ENCODE measurements at regions not wholly inside any gene's neighbourhood (a gene's known extent, or its start where the extent isn't known, plus 50 kb on each side); places are given as distances from the start of the nearest gene placed in this dataset.

DNA sequence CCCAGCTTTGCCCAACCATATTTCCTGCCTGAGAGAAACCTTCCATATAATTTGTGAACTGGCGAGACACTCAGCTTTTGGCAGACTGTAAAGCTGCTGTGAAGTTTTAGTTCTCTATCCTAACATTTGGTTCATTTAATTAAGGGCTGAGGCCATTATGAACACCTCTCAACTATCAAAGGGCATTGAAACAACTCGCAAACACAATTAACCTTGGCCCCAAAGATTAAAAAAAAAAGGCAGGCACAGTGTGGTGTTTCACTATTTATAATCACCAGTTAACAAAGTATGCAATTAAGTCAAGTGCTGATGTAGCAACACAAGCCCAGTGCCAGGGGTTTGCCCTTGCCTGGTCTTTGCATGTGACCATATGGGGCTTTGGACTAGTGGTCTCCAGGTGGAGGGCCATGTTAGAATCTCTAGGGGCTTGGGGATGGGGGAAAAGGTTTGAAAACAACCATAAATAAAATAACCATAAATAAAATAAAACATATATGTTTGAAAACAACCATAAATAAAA, 297.6 kb upstream of the SKOR2 start:
- H3K9me3 ChIP-seq (ENCODE audit: control insufficient read depth, insufficient read depth, low read length): peaks cover 2% of the 10 kb centered on the region; the same call in 1 of the 2 replicates
- no TSS peak for BruUV-seq (replicated peaks)
- TF ChIP-seq RFX5 (IDR thresholded peaks at IDR 0.05; ENCODE audit: low read depth, low read length) (no peak), FOS (IDR thresholded peaks at IDR 0.05; ENCODE audit: low read depth, low read length) (no peak), RAD21 (IDR thresholded peaks at IDR 0.05; ENCODE audit: low read length) (no peak)

More for the DNA sequence above, 297.6 kb upstream of the SKOR2 start:
- Histone ChIP-seq H2AK9ac (replicated peaks; ENCODE audit: low read depth, low read length, poor library complexity) (no peak overlapping the region), H4K8ac (ENCODE audit: low read depth in 2 of 2, low read length in 2 of 2) (no peak overlapping the region), H3K4me2 (ENCODE audit: low read depth, low read length) (no peak overlapping the region), H3K27ac (ENCODE audit: insufficient read depth, low read length) (no peak overlapping the region), H3K4me3 (ENCODE audit: insufficient read depth, low read depth, low read length) (no peak overlapping the region), H4K20me1 (ENCODE audit: insufficient read depth, low read length) (no peaks in the 10 kb centered on the region), H3K4ac (ENCODE audit: low read depth, low read length) (no peak overlapping the region), H4K91ac (ENCODE audit: insufficient read depth, low read depth, low read length) (no peak overlapping the region), H3K9me1 (ENCODE audit: insufficient read depth, low read length) (no peaks in the 10 kb centered on the region), H2BK5ac (ENCODE audit: low read depth, low read length, poor library complexity, severe bottlenecking) (no peak overlapping the region), H2BK20ac (ENCODE audit: low read depth, low read length) (no peak overlapping the region), H4K5ac (ENCODE audit: low read depth, low read length) (no peak overlapping the region), H3K14ac (replicated peaks; ENCODE audit: low read depth, low read length) (no peak overlapping the region), H3K18ac (ENCODE audit: low read depth, low read length) (no peak overlapping the region), H2BK120ac (ENCODE audit: low read depth, low read length) (no peak overlapping the region), H2AK5ac (ENCODE audit: low read depth, low read length) (no peak overlapping the region), H3K27me3 (ENCODE audit: control insufficient read depth, insufficient read depth, low read length) (no peaks in the 10 kb centered on the region), H3K4me1 (ENCODE audit: control insufficient read depth, insufficient read depth, low read length) (no peaks in the 10 kb centered on the region), H2AFZ (replicated peaks; ENCODE audit: low read length, poor library complexity) (no peak overlapping the region), H3K36me3 (ENCODE audit: control insufficient read depth, insufficient read depth, low read length) (no peaks in the 10 kb centered on the region), H3K23ac (ENCODE audit: low read depth, low read length) (no peak overlapping the region), H3K9ac (ENCODE audit: low read depth, low read length) (no peak overlapping the region), H2BK15ac (ENCODE audit: low read depth, low read length) (no peak overlapping the region), H3K56ac (ENCODE audit: extremely low read depth, insufficient read depth, low read length) (no peak overlapping the region), H3K79me1 (ENCODE audit: low read depth in 1 of 2, low read length in 2 of 2) (no peaks in the 10 kb centered on the region)
- ATAC-seq (ENCODE audit: low read depth) (no peak), DNase-seq (no peak)
- dilution Hi-C loops (cut with HindIII; ENCODE audit: low sequenced_read_pairs, unreplicated experiment): no loop called here
- in situ Hi-C loops (cut with MboI; ENCODE audit: low sequenced_read_pairs): no loop called here
- WGBS, 2 experiments (ENCODE audit: extremely low coverage in 2 of 2, insufficient read length in 1 of 2): no CpG with 5 or more reads among the region's 2 CpGs
- ChIA-PET CTCF (no interaction called here), POLR2A (ENCODE audit: unreplicated experiment) (no interaction called here)
- intact Hi-C loops (cut with micrococcal nuclease): no loop called here
